GM12874 (cell line): ENCODE measurements at regions not wholly inside any gene's neighbourhood (a gene's known extent, or its start where the extent isn't known, plus 50 kb on each side); places are given as distances from the start of the nearest gene placed in this dataset.

ENCODE experiments used
- CTCF ChIP-seq: IDR thresholded peaks from 2 replicates; pipeline ENCODE4 v1.5.1; 2011; ENCODE audit warnings: low read depth, mild to moderate bottlenecking, control low read depth, low read length, moderate library complexity; ENCODE audit not compliant: insufficient read depth

- no peak for TF ChIP-seq CTCF
These were observed 928.0 kb upstream of the ALCAM start for GRCh38 chr3:104438706-104439105.

- no peak for TF ChIP-seq CTCF
These were observed 919.0 kb upstream of the ALCAM start for GRCh38 chr3:104447681-104448080.

- no peak for TF ChIP-seq CTCF
These were observed 914.0 kb upstream of the ALCAM start for GRCh38 chr3:104452697-104453096.

- no peak for TF ChIP-seq CTCF
These were observed 908.1 kb upstream of the ALCAM start for GRCh38 chr3:104458657-104459056.

GRCh38 chr3:104460477-104461406 is 906.0 kb upstream of the ALCAM start:
- no peak for TF ChIP-seq CTCF

- TF ChIP-seq CTCF, result no peak
These were observed 905.3 kb upstream of the ALCAM start for GRCh38 chr3:104461431-104461830.

- TF ChIP-seq CTCF, result no peak
These were observed 894.5 kb upstream of the ALCAM start for GRCh38 chr3:104472221-104472620.
